Esophagus muscularis mucosa (tissue), 4 donors: ENCODE measurements at regions not wholly inside any gene's neighbourhood (a gene's known extent, or its start where the extent isn't known, plus 50 kb on each side); places are given as distances from the start of the nearest gene placed in this dataset.

Experiments
- DNase-seq: peaks from one replicate; pipeline ENCODE4 v3.0.0-alpha.2; 2017; ENCODE audit errors: extremely low spot score
- H3K27ac ChIP-seq, 4 donors: fragments of 200-600 bp; sonication (generic); replicated peaks in 1 of 4; 1 replicate in 3 of 4; 2 replicates in 1 of 4; pipeline ENCODE4 v1.5.1; 2016 to 2019; ENCODE audit warnings: mild to moderate bottlenecking in 1 of 4
- H3K27me3 ChIP-seq, 4 donors: fragments of 200-600 bp; sonication (generic); one replicate each; pipeline versions ENCODE4 v1.5.1 to v1.6.0; 2016 to 2019
- H3K36me3 ChIP-seq, 4 donors: fragments of 200-600 bp; sonication (generic); one replicate each; pipeline ENCODE4 v1.5.1; 2016 to 2019
- H3K4me1 ChIP-seq, 4 donors: fragments of 200-600 bp; sonication (generic); one replicate each; pipeline ENCODE4 v1.5.1; 2016 to 2019
- H3K4me3 ChIP-seq, 4 donors: fragments of 200-600 bp; sonication (generic); 1 replicate in 2 of 4; 2 replicates in 2 of 4; pipeline ENCODE4 v1.5.1; 2016 to 2019; ENCODE audit warnings: mild to moderate bottlenecking in 4 of 4, moderate library complexity in 1 of 4
- H3K9me3 ChIP-seq, 4 donors: fragments of 200-600 bp; sonication (generic); 1 replicate in 3 of 4; 2 replicates in 1 of 4; pipeline ENCODE4 v1.5.1; 2016 to 2019
- EP300 ChIP-seq: sonication (generic); formaldehyde crosslinking; IDR thresholded peaks from one replicate; pipeline ENCODE4 v1.6.1; 2017; ENCODE audit warnings: antibody characterized with exemption
- POLR2A ChIP-seq: fragments of 450-650 bp; IDR thresholded peaks from one replicate; pipeline ENCODE4 v1.6.1; 2017; ENCODE audit warnings: antibody characterized with exemption, moderate library complexity, mild to moderate bottlenecking, low read depth
- POLR2AphosphoS5 ChIP-seq, 2 donors: sonication (generic); formaldehyde crosslinking; IDR thresholded peaks; one replicate each; pipeline ENCODE4 v1.6.1; 2017; ENCODE audit warnings: antibody characterized with exemption in 2 of 2
- WGBS: methylation state at CpG from one replicate; pipeline ENCODE4 v1.1.5; 2018; 5-methylcytosine and 5-hydroxymethylcytosine counted together
- intact Hi-C: fragments of 100-400 bp; cut with DNase I; formaldehyde crosslinking; loops from one replicate; pipeline ENCODE4 v1.15.1; 2023
- TF ChIP-seq, protein P1 (sequence below), 3 experiments: fragments of 200-600 bp in 2 of 3; fragments of 450-650 bp in 1 of 3; sonication (generic) in 2 of 3; IDR thresholded peaks; one replicate each; pipeline ENCODE4 v1.5.1; 2017 to 2019; ENCODE audit warnings: antibody characterized with exemption in 3 of 3, mild to moderate bottlenecking in 2 of 3, moderate library complexity in 1 of 3

DNA sequence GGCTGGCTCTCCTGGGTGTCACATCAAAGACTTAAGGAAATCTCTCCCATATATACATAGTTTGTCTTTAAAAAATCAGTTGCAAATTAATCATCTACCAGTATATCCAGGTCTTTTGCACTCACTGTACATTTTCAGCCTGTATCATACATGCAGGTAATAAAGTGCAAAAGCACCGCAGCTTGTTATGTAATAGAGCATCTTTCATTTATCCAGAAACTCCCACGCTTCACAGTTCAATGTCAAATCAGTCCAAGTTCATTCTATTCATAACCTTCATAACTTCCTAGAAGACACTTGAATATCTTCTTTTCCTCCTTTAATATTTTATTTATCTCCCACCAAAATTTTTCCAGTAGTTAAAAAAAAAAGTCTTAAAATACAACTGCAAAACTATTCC lies 89.6 kb upstream of the KCTD1 start:
- H3K4me3 ChIP-seq, result no peak overlapping the region
- no peaks in the 10 kb centered on the region for H3K4me1 ChIP-seq
- no peak for TF ChIP-seq POLR2A
- no peak for TF ChIP-seq POLR2AphosphoS5 (IDR thresholded peaks at IDR 0.05)
- TF ChIP-seq, protein P1, sequence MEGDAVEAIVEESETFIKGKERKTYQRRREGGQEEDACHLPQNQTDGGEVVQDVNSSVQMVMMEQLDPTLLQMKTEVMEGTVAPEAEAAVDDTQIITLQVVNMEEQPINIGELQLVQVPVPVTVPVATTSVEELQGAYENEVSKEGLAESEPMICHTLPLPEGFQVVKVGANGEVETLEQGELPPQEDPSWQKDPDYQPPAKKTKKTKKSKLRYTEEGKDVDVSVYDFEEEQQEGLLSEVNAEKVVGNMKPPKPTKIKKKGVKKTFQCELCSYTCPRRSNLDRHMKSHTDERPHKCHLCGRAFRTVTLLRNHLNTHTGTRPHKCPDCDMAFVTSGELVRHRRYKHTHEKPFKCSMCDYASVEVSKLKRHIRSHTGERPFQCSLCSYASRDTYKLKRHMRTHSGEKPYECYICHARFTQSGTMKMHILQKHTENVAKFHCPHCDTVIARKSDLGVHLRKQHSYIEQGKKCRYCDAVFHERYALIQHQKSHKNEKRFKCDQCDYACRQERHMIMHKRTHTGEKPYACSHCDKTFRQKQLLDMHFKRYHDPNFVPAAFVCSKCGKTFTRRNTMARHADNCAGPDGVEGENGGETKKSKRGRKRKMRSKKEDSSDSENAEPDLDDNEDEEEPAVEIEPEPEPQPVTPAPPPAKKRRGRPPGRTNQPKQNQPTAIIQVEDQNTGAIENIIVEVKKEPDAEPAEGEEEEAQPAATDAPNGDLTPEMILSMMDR (IDR thresholded peaks at IDR 0.05), result no peak
- TF ChIP-seq EP300, result no peak
- no peak overlapping the region for H3K27ac ChIP-seq
- intact Hi-C loops, result no loop called here
- no peaks in the 10 kb centered on the region for H3K27me3 ChIP-seq
- DNase-seq, result peak; percentile 8
- H3K9me3 ChIP-seq, result no peaks in the 10 kb centered on the region
- no peaks in the 10 kb centered on the region for H3K36me3 ChIP-seq
- WGBS, result 94% methylated on average over 2 of the region's 2 CpGs

DNA sequence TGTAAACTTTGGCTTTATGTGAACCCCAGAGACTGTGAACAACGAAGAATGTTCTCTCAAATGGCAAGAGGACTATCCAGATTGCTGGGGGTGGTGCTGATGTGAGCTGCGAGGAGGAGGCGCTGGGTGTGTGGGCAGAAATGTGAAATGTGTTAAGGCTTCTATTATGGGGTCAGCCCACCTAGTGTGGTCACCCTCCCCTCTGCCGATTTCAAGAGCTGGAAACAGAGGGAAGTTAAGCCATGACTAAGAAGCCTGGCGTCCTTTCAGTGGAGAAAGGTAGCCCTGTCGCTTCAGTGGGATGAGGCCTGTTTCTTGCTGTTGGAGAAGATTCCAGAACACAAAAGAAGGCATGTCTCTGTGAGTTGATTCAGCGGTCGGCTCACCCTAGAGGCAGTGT lies 89.0 kb upstream of the KCTD1 start:
- TF ChIP-seq POLR2A (no peak), POLR2AphosphoS5 (IDR thresholded peaks at IDR 0.05) (no peak), EP300 (no peak)
- TF ChIP-seq, protein P1 (IDR thresholded peaks at IDR 0.05), result no peak

DNA sequence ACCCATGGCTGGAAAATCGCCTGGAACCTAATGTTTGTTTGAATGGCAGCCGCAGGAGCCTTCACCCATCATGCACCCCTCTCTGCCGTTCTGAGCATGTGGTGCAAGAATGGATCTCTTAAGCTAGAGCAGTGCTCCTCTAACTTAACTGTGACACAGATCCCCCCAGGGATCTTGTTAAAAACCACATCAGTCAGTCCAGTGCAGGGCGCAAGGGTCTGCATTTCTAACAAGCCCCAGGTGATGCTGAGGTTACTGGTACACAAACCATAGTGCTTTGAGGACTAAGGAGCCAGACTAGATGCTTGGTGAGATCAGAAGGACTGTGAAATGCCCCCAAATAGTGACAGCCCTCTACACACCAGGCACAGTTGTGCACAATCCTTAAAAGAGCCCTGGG lies 87.1 kb upstream of the KCTD1 start:
- intact Hi-C loops, result no loop called here
- no peaks in the 10 kb centered on the region for H3K4me1 ChIP-seq
- 84% methylated on average over 4 of the region's 4 CpGs for WGBS

More for the DNA sequence above, 89.0 kb upstream of the KCTD1 start:
- intact Hi-C loops, result no loop called here
- Histone ChIP-seq H3K27me3 (no peaks in the 10 kb centered on the region), H3K4me1 (no peaks in the 10 kb centered on the region), H3K9me3 (no peaks in the 10 kb centered on the region), H3K36me3 (no peaks in the 10 kb centered on the region), H3K4me3 (no peak overlapping the region), H3K27ac (no peak overlapping the region)
- peak; percentile 60 for DNase-seq
- WGBS, result 82% methylated on average over 8 of the region's 8 CpGs

DNA sequence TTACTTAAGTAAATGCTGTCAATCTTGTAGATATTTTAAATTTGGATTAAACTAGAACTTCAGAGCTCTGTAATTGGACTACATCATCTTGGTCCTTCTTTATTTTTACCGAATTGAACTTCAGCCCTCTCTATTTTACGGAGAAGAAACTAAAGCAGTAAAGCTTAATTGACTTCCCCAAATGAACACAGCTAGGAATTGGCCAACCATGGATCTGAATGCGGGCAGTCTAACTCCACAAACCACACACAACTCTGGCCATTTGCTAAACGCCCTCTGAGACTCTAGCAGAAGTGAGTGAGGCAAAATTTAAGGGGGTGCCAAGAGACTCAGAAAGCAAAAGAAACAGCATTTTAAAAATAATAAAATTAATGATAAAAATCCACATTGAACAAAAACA lies 86.3 kb upstream of the KCTD1 start:
- peak; percentile 8 for DNase-seq
- 74% methylated on average over 4 of the region's 4 CpGs for WGBS

More for the DNA sequence above, 87.1 kb upstream of the KCTD1 start:
- H3K27me3 ChIP-seq, result no peaks in the 10 kb centered on the region
- H3K36me3 ChIP-seq, result no peaks in the 10 kb centered on the region
- H3K4me3 ChIP-seq, result no peak overlapping the region
- H3K27ac ChIP-seq, result no peak overlapping the region
- TF ChIP-seq POLR2A, result no peak
- TF ChIP-seq, protein P1 (IDR thresholded peaks at IDR 0.05), result no peak
- no peak for TF ChIP-seq EP300
- TF ChIP-seq POLR2AphosphoS5 (IDR thresholded peaks at IDR 0.05), result no peak
- no peaks in the 10 kb centered on the region for H3K9me3 ChIP-seq
- DNase-seq, result peak; percentile 77

DNA sequence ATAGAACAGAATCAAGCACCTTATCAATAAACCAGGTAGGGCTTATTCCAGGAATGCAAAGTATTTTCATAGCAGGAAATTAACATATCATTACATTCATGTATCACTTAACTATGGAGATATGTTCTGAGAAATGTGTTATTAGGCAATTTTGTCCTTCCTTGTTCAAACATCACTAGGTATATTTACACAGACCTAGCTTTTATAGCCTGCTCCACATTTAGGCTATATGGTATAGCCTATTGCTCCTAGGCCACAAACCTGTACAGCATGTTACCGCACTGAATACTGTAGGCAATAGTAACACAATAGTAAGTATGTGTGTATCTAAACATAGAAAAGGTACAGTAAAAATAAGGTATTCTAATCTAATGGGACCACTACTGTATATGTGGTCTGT lies 82.8 kb upstream of the KCTD1 start:
- no peaks in the 10 kb centered on the region for H3K36me3 ChIP-seq
- no peak overlapping the region for H3K27ac ChIP-seq
- H3K4me1 ChIP-seq, result no peaks in the 10 kb centered on the region
- no peak for TF ChIP-seq EP300
- TF ChIP-seq POLR2A, result no peak
- TF ChIP-seq, protein P1 (IDR thresholded peaks at IDR 0.05), result no peak
- TF ChIP-seq POLR2AphosphoS5 (IDR thresholded peaks at IDR 0.05), result no peak
- intact Hi-C loops, result no loop called here
- DNase-seq, result no peak
- no peaks in the 10 kb centered on the region for H3K9me3 ChIP-seq
- no peaks in the 10 kb centered on the region for H3K27me3 ChIP-seq
- whole genome bisulfite sequencing, result 0% methylated on average over 1 of the region's 1 CpG
- H3K4me3 ChIP-seq, result no peak overlapping the region

More for the DNA sequence above, 86.3 kb upstream of the KCTD1 start:
- Histone ChIP-seq H3K36me3 (no peaks in the 10 kb centered on the region), H3K4me1 (no peaks in the 10 kb centered on the region), H3K4me3 (no peak overlapping the region), H3K27ac (no peak overlapping the region), H3K9me3 (no peaks in the 10 kb centered on the region), H3K27me3 (no peaks in the 10 kb centered on the region)
- TF ChIP-seq POLR2A, result no peak
- TF ChIP-seq EP300, result no peak
- no peak for TF ChIP-seq POLR2AphosphoS5 (IDR thresholded peaks at IDR 0.05)
- TF ChIP-seq, protein P1 (IDR thresholded peaks at IDR 0.05), result no peak
- intact Hi-C loops, result no loop called here
